GM12874 (cell line): ENCODE measurements at regions not wholly inside any gene's neighbourhood (a gene's known extent, or its start where the extent isn't known, plus 50 kb on each side); places are given as distances from the start of the nearest gene placed in this dataset.

Experiments
- CTCF ChIP-seq: IDR thresholded peaks from 2 replicates; pipeline ENCODE4 v1.5.1; 2011; ENCODE audit warnings: low read depth, mild to moderate bottlenecking, control low read depth, low read length, moderate library complexity; ENCODE audit not compliant: insufficient read depth

DNA sequence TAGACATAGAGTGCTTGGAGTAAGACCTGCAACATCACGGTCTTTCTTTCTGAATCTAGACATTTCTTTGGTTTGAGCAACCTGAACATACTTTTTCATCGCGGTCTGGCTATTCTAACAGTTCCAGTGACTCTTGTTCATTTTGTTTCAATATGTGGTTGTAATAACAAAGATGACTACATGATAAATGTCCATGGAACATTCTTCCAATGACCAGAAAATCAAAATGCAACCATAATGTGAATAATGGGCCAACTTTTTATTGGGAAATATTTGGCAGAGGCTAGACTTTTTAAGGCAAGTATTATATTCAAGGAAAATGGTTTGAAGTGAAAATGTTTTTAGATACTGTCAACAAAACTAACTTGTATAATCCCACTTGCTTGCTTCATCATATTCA lies 282.5 kb downstream of the INHBA start:
- TF ChIP-seq CTCF, result no peak

- no peak for TF ChIP-seq CTCF
These were observed 284.6 kb downstream of the INHBA start for GRCh38 chr7:41418337-41418736.

GRCh38 chr7:41416208-41416595 lies 286.7 kb downstream of the INHBA start:
- no peak for TF ChIP-seq CTCF

DNA sequence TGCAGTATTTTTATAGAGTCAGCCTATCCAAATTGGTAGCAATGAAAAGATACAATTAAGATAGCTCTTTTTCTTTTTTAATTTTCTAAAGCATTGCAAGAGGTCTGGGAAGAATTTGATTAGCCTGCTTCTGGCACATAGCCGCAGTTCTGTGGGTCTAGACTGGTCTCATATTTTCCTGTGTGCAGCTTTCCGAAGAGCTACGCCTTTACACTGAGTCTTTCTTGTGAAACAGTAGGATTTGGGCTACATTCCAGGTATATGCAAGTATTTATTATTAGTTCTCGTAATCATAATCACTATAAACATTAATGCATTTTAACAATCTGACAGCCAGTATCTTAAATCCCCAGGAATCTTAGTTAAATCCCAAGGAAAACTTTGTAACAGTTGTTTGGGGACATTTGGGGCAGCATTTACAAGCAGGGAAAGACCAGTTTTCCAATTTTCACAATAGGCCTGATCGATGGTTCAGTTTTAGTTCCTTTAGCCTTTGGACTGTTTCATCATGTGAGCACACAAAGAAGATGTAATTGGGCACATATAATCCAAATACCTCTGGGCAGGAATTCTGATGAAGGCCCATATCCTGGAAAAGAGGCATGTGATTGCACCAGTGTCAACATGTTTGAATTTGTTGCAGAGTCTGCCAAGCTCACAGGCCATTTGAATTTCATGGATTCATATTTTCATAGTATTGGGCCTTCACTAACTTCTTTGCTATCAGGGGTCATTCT lies 287.3 kb downstream of the INHBA start:
- no peak for TF ChIP-seq CTCF

DNA sequence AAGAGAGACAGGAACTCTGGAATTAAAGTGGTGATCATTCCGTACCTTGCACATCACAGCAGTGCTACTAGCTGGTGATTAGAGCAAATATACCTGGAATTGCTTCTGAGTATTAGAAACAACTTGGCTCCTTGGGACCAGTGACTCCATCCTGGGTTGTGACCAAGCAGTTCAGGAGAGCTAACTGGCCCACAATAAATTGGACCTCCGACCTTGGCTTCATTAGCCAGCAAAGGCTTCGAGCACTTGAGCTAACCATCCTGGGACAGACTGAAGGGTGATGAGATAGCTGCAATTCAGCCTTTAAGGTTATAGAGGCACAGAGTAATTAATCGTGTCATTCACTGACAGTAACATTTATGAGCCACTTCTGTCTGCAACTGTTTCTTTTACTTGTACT lies 287.8 kb downstream of the INHBA start:
- no peak for TF ChIP-seq CTCF

DNA sequence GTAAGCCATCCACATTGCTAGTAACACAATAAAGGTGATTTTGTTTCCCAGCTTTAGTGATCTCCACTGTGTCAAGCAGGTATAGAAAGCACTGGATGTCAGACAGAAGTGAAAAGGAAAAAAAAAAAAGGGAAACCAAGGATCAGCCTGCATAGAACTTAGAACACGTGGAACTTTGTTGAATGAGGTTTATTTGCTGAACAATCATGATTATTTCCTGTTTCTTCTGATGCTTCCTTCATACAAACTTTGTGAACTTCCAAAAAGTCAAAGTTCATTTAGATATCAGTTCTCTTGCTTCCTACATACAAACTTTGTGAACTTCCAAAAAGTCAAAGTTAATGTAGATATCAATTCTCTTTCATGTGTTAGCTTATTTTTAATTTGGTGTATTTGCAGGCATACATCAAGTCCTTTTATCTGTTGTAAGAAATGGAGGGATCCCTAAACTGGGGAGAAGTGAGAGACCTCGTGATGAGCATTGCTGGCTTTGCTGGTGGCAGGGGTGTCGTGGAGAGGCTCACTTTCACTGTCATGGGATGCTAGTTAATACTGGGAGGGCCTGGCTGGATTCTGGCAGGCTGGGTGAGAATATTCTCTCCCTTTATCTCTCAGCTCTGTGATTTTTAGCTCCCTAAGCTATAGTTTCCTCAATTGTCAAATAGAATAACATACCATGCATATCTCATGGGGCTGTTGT lies 298.4 kb downstream of the INHBA start:
- TF ChIP-seq CTCF, result no peak

DNA sequence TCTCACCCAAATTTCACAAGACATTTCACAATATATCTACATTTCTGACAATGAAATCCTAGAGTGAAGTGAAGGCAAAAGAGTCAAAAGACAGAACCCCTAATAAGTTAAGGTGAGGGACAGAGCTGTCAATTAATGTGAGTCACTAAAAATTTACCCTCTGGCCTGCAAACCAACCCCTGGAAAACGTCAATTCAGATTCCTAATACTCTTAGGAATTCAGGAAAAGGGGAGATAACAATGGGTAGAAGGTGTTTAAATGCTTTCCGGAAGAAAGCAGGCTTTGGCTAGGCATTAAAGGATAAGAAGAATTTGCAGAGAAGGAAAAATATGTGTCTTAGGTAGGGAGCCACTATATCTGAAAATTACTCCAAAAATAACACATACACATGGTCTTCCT lies 299.6 kb downstream of the INHBA start:
- TF ChIP-seq CTCF, result no peak
